ENCODE measurements at regions not wholly inside any gene's neighbourhood (a gene's known extent, or its start where the extent isn't known, plus 50 kb on each side); places are given as distances from the start of the nearest gene placed in this dataset.

DNA sequence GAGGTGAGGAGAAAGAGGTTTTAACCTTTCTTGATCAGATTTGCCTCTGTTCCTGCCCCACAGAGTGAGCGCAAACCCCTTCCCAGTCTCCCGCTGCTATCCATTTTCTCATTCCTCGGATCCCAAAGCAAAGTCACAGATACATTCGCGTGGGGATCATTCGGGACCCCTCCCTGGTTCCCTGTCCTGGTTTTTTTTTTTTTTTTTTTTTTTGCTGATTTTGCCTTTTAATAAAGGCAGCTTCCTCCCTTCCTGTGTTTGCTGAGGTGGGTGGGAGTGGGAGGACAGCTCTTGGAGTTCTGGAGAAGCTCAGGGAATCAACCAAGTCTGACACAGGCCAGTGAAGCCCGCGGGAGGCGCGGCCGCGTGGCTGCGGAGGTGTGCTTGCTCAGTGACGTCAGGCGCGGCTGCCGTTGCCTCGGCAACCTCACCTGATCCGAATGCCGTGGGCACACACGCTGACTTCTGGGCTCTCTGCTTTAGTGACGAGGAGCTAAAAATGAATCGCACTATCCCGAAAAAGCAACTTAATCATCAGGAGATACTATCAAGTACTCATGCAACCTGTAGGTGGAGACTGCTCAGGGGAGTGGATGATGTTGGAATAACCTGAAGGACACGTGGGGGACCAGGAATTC is 106.4 kb downstream of the TBX19 start:
- DNase-seq (ENCODE audit: low spot score) = no peak

DNA sequence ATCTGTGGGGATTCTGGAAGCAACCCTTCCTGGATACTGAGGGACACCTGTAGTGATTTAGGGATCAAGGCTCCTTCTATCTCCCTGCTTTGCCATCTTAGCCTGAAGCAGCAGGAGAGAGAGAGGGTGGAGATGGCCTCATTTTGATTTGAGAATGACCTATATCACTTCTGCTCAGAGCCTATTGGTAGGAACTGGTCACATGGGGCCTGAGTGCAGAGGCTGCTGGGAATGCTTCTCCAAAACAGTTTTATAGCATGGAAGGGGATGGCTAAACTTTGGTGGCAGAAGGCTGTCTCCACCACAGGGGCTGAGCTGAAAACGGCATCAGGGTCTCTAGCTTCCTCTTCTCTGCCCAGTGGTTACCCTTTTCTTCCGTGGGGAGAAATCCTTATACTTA is 105.8 kb downstream of the TBX19 start:
- no peak for DNase-seq (ENCODE audit: low spot score)

DNA sequence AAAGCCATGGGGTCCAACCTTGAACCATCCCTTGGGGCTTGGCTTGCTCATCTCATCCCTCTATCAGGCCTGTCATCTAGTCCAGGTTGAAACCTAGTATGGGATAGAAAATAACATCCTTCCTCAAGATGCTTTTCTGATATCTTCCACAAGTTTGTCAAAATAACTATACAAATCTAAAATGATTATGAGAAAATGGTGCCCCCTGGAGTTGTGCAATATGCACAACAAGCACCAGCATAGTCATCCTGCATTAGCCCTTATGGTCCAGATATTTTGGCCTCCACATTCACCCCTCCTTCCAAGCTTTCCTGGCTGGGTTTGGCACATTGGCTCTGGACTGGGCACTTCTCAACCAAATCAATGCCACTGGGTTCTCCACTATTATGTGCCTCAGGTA is 101.2 kb downstream of the TBX19 start:
- DNase-seq (ENCODE audit: low spot score) = no peak

DNA sequence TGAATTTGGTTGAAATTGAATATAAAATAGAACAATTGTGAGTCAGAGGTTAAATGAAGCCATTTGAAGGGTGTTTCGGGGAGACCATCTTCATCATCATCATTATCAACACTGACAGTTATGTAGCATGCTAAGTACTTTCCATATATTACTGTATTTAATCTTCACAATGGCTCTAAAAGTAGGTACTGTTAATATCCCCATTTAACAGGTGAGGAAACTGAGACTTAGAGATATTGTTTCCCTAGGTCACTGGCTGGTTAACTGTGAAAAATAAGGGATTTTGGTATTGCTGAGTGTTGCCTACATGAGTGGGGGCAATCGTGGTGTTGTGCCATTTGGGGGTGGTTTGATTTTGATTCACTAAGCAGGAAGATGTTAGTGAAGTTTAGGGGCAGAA is 100.3 kb downstream of the TBX19 start:
- DNase-seq (ENCODE audit: low spot score) = no peak

DNA sequence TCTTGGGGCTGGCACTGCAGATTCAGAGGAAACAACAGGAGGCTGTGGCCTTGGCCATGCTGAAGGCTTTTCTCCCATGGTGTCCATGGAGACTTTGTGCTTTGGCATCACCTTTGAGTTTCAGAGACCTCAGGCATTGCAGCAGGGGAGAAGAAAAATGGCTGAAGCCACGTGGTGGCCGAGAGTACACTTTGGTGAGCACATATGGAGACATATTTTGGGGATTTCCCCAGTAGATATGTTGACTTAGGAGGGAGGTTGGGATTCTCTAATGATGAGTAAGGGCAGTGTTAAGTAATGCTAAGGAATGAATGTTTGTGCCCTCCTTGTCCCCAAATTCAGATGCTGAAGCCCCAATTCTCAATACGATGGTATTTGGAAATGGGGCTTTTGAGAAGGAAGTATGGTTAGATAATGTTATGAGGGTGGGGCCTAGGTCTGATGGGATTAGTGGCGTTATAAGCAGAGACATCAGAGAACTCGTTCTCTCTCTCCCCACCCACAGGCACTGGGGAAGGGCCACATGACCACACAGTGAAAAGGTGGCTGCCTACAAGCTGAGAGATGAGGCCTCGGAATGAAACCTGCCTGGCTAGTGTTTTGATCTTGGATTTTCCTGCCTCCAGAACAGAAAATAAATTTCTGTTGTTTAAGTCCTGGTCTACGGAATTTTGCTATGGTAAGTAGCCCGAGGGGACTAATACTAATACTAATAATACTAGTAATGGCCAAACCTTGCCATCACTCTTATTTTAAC is 98.6 kb downstream of the TBX19 start:
- no peak for DNase-seq (ENCODE audit: low spot score)

DNA sequence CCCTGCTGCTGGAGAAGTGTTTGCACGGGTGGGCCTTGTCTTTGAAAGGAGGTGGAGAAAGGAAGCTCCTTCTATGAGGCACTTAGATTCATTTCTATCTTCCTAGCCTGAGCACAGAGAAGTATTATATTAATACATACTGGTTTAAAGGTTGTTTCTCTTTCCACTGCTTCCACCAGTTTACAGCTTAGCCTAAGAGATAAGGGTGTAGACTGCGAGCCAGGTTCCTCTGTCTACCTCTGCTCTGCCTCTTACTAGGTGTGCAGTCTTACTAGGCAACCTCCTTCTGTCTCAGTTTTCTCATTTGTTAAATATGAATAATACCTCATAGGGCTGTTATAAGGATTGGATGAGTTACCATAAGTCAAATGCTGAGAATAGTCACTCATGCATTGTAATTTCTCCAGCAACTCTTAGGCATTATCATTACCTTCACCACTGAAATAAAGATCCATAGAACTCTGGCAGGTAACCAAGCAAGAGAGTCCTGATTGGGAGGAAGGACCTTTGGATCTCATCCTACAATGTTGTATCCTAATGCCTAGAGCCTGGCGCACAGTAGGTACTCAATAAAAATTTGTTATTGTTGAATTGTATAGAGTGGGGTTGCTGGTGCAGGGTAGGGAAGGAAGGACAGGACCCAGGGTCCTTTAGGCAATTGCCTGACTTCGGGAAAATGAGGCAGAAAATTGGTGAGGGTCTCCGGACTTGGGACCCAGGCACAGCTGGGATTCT is 95.1 kb downstream of the TBX19 start:
- no peak for DNase-seq (ENCODE audit: low spot score)

DNA sequence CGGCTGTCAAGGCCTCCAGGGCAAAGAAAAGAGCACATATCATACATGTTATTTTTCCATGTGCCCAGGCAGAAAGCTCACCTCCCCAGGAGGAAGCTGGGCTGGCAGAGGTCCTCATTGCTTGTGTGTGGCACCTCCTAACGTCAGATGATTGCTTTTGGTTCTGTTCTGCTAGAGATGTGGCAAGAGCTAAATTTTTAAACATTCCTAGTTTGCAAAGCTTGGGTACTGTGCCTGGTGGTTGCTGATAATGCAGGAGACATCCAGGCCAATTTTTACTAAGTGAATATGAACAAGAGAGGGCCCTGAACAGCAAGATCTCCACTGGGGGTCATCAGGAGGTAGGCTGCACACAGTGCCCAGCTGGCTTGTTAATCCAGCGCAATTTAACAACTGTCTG is 93.9 kb downstream of the TBX19 start:
- no peak for DNase-seq (ENCODE audit: low spot score)

DNA sequence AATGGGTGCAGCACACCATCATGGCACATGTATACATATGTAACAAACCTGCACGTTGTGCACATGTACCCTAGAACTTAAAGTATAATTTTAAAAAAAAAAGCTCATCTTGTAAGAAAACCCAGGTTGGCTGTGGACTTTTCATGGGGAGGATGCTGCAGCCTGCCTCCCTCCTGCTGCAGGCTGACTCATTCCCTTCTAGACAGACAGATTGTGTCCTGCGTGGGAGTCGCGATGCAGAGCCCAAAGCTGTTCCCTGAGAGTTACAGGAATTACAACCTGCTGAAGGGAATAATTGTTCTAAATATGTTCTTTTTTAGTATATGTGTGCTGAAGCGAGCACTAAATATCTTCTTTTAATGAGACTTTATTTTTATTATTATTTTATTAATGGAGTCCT is 93.2 kb downstream of the TBX19 start:
- DNase-seq (ENCODE audit: low spot score) = no peak

DNA sequence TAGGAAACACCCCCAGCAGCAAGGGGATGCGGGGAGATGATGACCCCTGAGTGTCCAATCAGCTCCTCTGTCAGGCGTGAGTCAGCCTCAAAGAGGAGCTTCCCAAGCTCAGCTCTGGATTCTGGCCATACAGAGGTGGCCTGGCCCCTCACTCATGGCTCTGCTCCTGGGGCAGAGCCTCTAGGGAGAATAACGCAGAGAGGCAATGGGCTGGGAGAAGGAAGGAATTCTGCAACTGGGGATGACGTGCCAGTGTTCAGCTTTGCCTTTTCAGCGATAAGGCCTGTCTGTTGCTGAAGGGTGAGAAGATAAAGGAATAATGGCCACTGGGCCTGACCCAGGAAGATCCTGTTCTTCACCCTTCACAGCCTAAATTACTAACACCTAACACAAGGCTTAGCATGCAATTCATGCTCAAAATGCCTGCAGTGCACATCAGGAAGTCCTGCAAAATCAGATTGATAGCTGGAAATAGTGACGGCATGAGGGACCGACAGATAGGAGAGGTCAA is 92.2 kb downstream of the TBX19 start:
- no peak for DNase-seq (ENCODE audit: low spot score)

DNA sequence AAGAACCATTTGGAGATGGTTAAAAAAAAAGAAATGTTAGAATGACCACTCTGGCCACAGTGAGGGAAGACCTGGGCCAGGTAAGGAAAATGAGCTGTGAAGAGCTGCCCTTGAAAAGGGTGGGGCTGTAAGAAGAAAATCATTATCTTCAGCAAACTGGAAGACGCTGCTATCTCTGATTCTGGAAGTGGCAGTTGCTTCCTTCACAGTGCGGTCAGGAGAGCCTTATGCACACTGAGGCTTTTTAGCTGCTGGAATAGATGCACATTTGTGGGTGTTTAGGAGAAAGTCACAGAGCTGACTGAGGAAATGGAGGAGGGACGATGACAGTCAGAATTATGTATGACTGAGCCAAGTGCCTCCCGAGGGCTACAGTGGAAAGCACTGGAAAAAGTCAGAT is 91.6 kb downstream of the TBX19 start:
- DNase-seq (ENCODE audit: low spot score) = no peak

DNA sequence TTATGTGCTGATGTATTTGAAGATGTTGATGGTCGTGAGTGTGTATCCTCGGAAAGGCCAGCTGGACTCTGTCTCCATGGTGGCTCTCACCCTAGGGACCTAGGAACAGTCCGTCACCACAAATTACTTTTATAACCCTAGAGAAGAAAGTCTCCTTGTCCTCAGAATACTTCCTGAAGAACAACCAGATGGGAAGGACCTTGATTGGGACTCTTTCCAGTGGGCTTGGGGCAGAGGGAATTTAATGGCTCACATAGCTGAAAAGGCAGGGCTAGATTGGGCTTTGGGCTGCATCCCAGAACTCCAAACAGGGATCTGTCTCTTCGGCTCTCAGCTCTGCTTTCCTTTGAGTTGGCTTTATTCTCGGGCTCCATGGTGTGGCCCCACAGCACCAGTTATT is 90.8 kb downstream of the TBX19 start:
- no peak for DNase-seq (ENCODE audit: low spot score)

DNA sequence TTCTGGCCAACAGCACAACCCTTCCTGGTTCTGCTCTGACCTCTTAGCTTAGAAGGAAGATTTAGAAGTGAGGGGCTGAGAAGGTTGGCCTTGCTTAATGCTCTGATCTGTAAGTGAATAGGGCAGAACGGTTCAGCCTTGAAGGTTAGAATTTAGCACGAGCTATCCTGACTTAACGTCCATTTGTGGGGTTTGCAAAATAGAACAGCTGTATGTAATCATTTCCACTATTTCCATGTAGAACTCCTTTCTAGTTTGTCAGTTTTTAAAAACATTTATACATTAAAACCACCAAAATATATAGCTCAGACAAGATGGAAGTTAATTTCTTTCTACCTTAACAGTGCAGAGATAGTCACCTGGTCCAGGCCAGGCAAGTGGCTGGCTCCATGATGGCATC is 89.9 kb downstream of the TBX19 start:
- DNase-seq (ENCODE audit: low spot score) = no peak

DNA sequence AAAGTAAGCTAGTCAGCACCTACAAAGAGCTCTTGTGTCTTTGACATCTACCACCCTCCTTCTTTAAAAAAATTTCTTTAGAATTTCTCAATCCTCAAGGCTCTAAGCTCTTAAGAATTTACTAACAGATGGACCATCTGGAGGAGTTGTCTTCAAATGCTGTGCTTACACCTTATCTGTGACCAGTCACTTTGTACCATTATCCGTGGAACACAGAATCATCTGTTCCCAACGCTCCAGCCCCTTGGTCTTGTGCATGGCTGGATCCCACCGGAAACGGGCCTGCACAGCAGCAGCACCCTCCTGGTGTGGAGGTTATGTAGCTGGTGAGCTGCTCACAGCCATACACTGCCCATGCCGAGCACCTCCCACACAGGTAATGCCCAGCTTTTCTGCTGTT is 89.0 kb downstream of the TBX19 start:
- no peak for DNase-seq (ENCODE audit: low spot score)

DNA sequence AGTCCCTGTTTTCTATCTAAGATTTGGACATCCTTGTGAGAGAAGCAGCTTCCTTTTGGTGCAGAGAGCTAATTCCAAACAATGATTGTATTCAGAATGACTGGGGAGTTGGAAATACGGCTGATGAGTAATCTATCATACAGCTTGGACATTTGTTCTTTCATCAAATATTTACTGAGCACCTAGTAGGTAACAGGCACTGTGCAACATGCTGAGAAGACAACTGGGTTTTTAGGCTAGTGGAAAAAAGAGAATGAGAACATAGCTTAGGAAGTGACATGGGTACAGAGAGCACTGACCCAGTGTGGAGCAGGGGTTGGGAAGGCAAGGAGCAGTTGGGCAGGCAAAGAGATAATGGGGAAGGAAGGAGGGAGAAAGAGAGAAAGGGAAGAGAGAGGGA is 87.5 kb downstream of the TBX19 start:
- DNase-seq (ENCODE audit: low spot score) = no peak

DNA sequence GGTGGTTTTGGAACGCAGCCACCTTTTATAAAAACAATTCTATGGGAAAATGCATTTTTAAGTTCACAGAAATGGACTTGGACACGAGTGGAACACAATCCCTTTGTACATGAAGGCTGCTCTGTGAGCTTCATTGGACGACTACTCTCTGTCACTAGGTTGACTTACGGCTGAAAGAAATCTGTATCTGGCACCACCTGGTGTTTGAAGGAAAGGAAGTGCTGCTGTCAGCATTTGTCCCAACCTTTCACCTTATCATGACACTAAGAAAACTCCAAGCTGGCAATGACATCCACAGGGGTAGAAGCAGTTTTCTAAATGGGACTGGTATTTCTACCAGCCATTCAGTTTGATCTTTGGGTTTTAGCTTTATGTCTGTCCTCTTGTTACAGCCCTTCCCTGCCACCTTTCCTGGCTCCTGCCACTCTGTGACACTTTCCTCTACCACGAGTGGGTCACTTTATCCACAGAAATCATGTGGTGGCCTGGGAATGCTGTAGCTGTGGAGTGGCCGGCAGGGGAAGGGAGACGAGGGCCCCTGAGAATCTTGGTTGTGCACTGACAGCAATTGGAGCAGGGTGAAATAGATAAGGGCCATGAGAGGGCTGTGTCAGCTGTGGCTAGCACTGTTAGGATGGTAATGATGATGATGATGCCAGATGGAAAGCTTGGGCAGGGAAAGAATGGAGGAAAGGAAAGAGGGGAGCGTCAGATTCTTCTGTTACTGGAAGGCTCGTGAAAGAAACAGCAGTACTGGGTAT is 85.2 kb downstream of the TBX19 start:
- no peak for DNase-seq (ENCODE audit: low spot score)

Data from hematopoietic multipotent progenitor cell treated with erythropoietin and hydrocortisone succinate and interleukin-3 and kit ligand, for 15 days (in vitro differentiated cells).